HCT116 (cell line): ENCODE measurements at regions not wholly inside any gene's neighbourhood (a gene's known extent, or its start where the extent isn't known, plus 50 kb on each side); places are given as distances from the start of the nearest gene placed in this dataset.

Source experiments
- ATAC-seq: fragments of 200-7000 bp; cut with Tn5 transposase; 2 replicates; pipeline ENCODE4 v1.9.1; 2020; ENCODE audit warnings: mild to moderate bottlenecking, moderate library complexity
- BruUV-seq: library from RNA; stranded (reverse); fragments of 400-500 nt; replicated peaks from 2 replicates; lab custom pipeline; 2021; lab: Mats Ljungman, UMichigan
- CTCF ChIA-PET: fragments of 300-600 bp; sonication (Branson Sonifier 250); formaldehyde crosslinking; loops from one replicate; lab custom pipeline; 2021; ENCODE audit warnings: antibody characterized with exemption; lab: Charles Lee
- POLR2A ChIA-PET: fragments of 300-600, 350-600 bp; sonication (Branson Sonifier 250); formaldehyde crosslinking; loops from one replicate; lab custom pipeline; 2021; ENCODE audit warnings: antibody characterized with exemption; lab: Charles Lee
- RAD21 ChIA-PET, 2 experiments: fragments of 300-600 bp; sonication (Branson Sonifier 250); formaldehyde crosslinking; loops; one replicate each; lab custom pipeline; 2023; ENCODE audit warnings: low total read pairs in 2 of 2; ENCODE audit not compliant: uncharacterized antibody in 2 of 2, unreplicated experiment in 2 of 2, low non-redundant PET in 1 of 2; lab: Charles Lee
- DNase-seq: peaks from one replicate; pipeline ENCODE4 v3.0.0-alpha.2; 2010; ENCODE audit warnings: low read depth, low spot score
- H2AFZ ChIP-seq: fragments of 200-600 bp; shearing (Covaris generic), sonication (generic); 2 replicates; pipeline ENCODE4 v1.6.1; 2017; ENCODE audit warnings: low read depth, mixed run types, mixed read lengths, antibody characterized with exemption, low read length; ENCODE audit not compliant: poor library complexity, severe bottlenecking
- H3K27ac ChIP-seq: 2 replicates; pipeline ENCODE4 v1.5.1; 2012; ENCODE audit warnings: low read depth, low read length
- H3K27me3 ChIP-seq: fragments of 200-600 bp; sonication (generic); 2 replicates; pipeline ENCODE4 v1.6.1; 2016; ENCODE audit warnings: mixed run types, low read length, mixed read lengths; ENCODE audit not compliant: insufficient read depth
- H3K36me3 ChIP-seq, 2 experiments: fragments of 200-500 bp in 1 of 2; fragments of 200-600 bp in 1 of 2; sonication (Bioruptor generic) in 1 of 2; sonication (generic) in 1 of 2; 2 replicates each; pipeline versions ENCODE4 v1.5.1 to v1.6.1; 2014 to 2016; ENCODE audit warnings: low read length in 2 of 2, inconsistent platforms in 1 of 2, mixed read lengths in 1 of 2, mixed run types in 1 of 2; ENCODE audit not compliant: insufficient read depth in 2 of 2, control insufficient read depth in 1 of 2
- H3K4me1 ChIP-seq, 2 experiments: fragments of 200-600 bp in 1 of 2; sonication (generic) in 1 of 2; 2 replicates each; pipeline versions ENCODE4 v1.5.1 to v1.6.1; 2012 to 2017; ENCODE audit warnings: low read length in 2 of 2, inconsistent platforms in 1 of 2, mild to moderate bottlenecking in 1 of 2, mixed read lengths in 1 of 2, mixed run types in 1 of 2, moderate library complexity in 1 of 2; ENCODE audit not compliant: insufficient read depth in 2 of 2, control insufficient read depth in 1 of 2
- H3K4me2 ChIP-seq: fragments of 200-600 bp; sonication (generic); 2 replicates; pipeline ENCODE4 v1.6.1; 2017; ENCODE audit warnings: mixed run types, low read length, mixed read lengths
- H3K4me3 ChIP-seq, 2 experiments: fragments of 200-600 bp in 1 of 2; sonication (generic) in 1 of 2; replicated peaks in 1 of 2; 2 replicates each; pipeline ENCODE4 v1.5.1; 2011 to 2016; ENCODE audit warnings: low read length in 2 of 2, control low read depth in 1 of 2, low read depth in 1 of 2, mild to moderate bottlenecking in 1 of 2, mixed read lengths in 1 of 2, mixed run types in 1 of 2
- H3K79me2 ChIP-seq: fragments of 200-600 bp; sonication (generic); 2 replicates; pipeline ENCODE4 v1.6.1; 2017; ENCODE audit warnings: mild to moderate bottlenecking, mixed run types, low read length, moderate library complexity, mixed read lengths; ENCODE audit not compliant: insufficient read depth
- H3K9ac ChIP-seq: fragments of 200-600 bp; sonication (generic); 2 replicates; pipeline ENCODE4 v1.6.1; 2016; ENCODE audit warnings: low read length, mixed read lengths
- H3K9me2 ChIP-seq: fragments of 200-600 bp; sonication (generic), shearing (Covaris generic); 2 replicates; pipeline ENCODE4 v1.6.1; 2017; ENCODE audit warnings: mixed run types, mild to moderate bottlenecking, moderate library complexity; ENCODE audit not compliant: insufficient read depth
- H3K9me3 ChIP-seq, 2 experiments: fragments of 200-500 bp in 1 of 2; fragments of 200-600 bp in 1 of 2; sonication (Bioruptor generic) in 1 of 2; sonication (generic) in 1 of 2; 2 replicates each; pipeline ENCODE4 v1.6.1; 2014 to 2017; ENCODE audit warnings: low read length in 2 of 2, mixed read lengths in 2 of 2, inconsistent platforms in 1 of 2, low read depth in 1 of 2, mild to moderate bottlenecking in 1 of 2, mixed run types in 1 of 2, moderate library complexity in 1 of 2; ENCODE audit not compliant: control insufficient read depth in 1 of 2, insufficient read depth in 1 of 2
- H4K20me1 ChIP-seq: fragments of 200-600 bp; sonication (generic), shearing (Covaris generic); 2 replicates; pipeline ENCODE4 v1.6.1; 2017; ENCODE audit warnings: mixed run types, mild to moderate bottlenecking, moderate library complexity; ENCODE audit not compliant: insufficient read depth
- ATF3 ChIP-seq: IDR thresholded peaks from 2 replicates; pipeline ENCODE4 v1.6.1; 2012
- CBX3 ChIP-seq: IDR thresholded peaks from 2 replicates; pipeline ENCODE4 v1.6.1; 2012; ENCODE audit warnings: low read depth
- CEBPB ChIP-seq: IDR thresholded peaks from 2 replicates; pipeline ENCODE4 v1.6.1; 2012; ENCODE audit warnings: low read depth
- CTCF ChIP-seq, 3 experiments: fragments of 200-600 bp in 1 of 3; sonication (generic) in 1 of 3; IDR thresholded peaks in 2 of 3; conservative IDR thresholded peaks in 1 of 3; 2 replicates each; pipeline ENCODE4 v1.5.1; 2012 to 2017; ENCODE audit warnings: low read depth in 2 of 3, low read length in 2 of 3, antibody characterized with exemption in 1 of 3, borderline replicate concordance in 1 of 3, control low read depth in 1 of 3, mild to moderate bottlenecking in 1 of 3, mixed read lengths in 1 of 3, mixed run types in 1 of 3, moderate library complexity in 1 of 3; ENCODE audit not compliant: insufficient read depth in 1 of 3
- ELF1 ChIP-seq: IDR thresholded peaks from 2 replicates; pipeline ENCODE4 v1.6.1; 2012; ENCODE audit warnings: low read depth, borderline replicate concordance
- EZH2phosphoT487 ChIP-seq: fragments of 200-600 bp; IDR thresholded peaks from 2 replicates; pipeline ENCODE4 v1.6.1; 2018; ENCODE audit warnings: antibody characterized with exemption, borderline replicate concordance
- FOSL1 ChIP-seq: IDR thresholded peaks from 2 replicates; pipeline ENCODE4 v1.6.1; 2012; ENCODE audit warnings: low read depth
- MAX ChIP-seq: IDR thresholded peaks from 2 replicates; pipeline ENCODE4 v1.6.1; 2012
- POLR2A ChIP-seq: IDR thresholded peaks from 2 replicates; pipeline ENCODE4 v1.7.0; 2011; ENCODE audit warnings: borderline replicate concordance; ENCODE audit not compliant: insufficient read depth, insufficient read length; ENCODE audit errors: extremely low read depth
- RAD21 ChIP-seq: IDR thresholded peaks from 2 replicates; pipeline ENCODE4 v1.6.1; 2012; ENCODE audit warnings: low read depth, mild to moderate bottlenecking
- REST ChIP-seq: IDR thresholded peaks from 2 replicates; pipeline ENCODE4 v1.6.1; 2012; ENCODE audit warnings: low read depth
- SIN3A ChIP-seq: IDR thresholded peaks from 2 replicates; pipeline ENCODE4 v1.6.1; 2012; ENCODE audit warnings: low read depth
- SRF ChIP-seq: IDR thresholded peaks from 2 replicates; pipeline ENCODE4 v1.6.1; 2012; ENCODE audit warnings: low read depth
- TCF7L2 ChIP-seq: IDR thresholded peaks from 2 replicates; pipeline ENCODE4 v1.7.0; 2011; ENCODE audit warnings: borderline replicate concordance, inconsistent platforms; ENCODE audit not compliant: insufficient read depth, insufficient read length; ENCODE audit errors: extremely low read depth
- YY1 ChIP-seq: IDR thresholded peaks from 2 replicates; pipeline ENCODE4 v1.6.1; 2011; ENCODE audit warnings: low read length, low read depth, moderate library complexity, mild to moderate bottlenecking; ENCODE audit not compliant: insufficient replicate concordance; ENCODE audit errors: extremely low read depth
- ZNF274 ChIP-seq: fragments of 200-500 bp; sonication (Bioruptor generic); IDR thresholded peaks from 2 replicates; pipeline ENCODE4 v1.6.1; 2014; ENCODE audit warnings: mild to moderate bottlenecking, low read depth, low read length, inconsistent platforms
- intact Hi-C: fragments of 100-400 bp; cut with micrococcal nuclease; formaldehyde crosslinking; loops from 2 replicates; pipeline ENCODE4 v1.10.0; 2022

GRCh38 chr7:81245353-81245752 lies 326.5 kb upstream of the SEMA3C start:
- no peak overlapping the region for H3K9ac ChIP-seq
- H3K79me2 ChIP-seq: no peaks in the 10 kb centered on the region
- H3K9me2 ChIP-seq: no peaks in the 10 kb centered on the region
- BruUV-seq: no TSS peak
- H4K20me1 ChIP-seq: no peaks in the 10 kb centered on the region
- no peak overlapping the region for H3K4me3 ChIP-seq
- intact Hi-C loops: no loop called here
- RAD21 ChIA-PET: no interaction called here
- H3K9me3 ChIP-seq: no peaks in the 10 kb centered on the region
- CTCF ChIA-PET: interaction anchor here (0.8 kb wide), 1 partner anchor 212 kb away, joined by 3 read pairs; no protein-coding TSS in a partner anchor
- no peak overlapping the region for H3K4me2 ChIP-seq
- TF ChIP-seq ZNF274: no peak
- TF ChIP-seq SRF: no peak
- TF ChIP-seq REST: no peak
- no peak for TF ChIP-seq ELF1
- no peak for TF ChIP-seq YY1
- TF ChIP-seq CEBPB: no peak
- no peak for TF ChIP-seq CTCF (IDR thresholded peaks at IDR 0.05 in 2 of 3, conservative IDR thresholded peaks at IDR 0.05 in 1 of 3; ENCODE audit: borderline replicate concordance in 1 of 3, insufficient read depth in 1 of 3, low read depth in 2 of 3, low read length in 2 of 3)
- TF ChIP-seq FOSL1: no peak
- TF ChIP-seq TCF7L2: no peak
- no peak for TF ChIP-seq CBX3
- TF ChIP-seq RAD21: no peak
- TF ChIP-seq ATF3: no peak
- TF ChIP-seq EZH2phosphoT487: no peak
- TF ChIP-seq SIN3A: no peak
- no peak for TF ChIP-seq MAX
- TF ChIP-seq POLR2A: no peak
- no peak overlapping the region for H3K27ac ChIP-seq
- ATAC-seq (no peak), DNase-seq (no peak)
- POLR2A ChIA-PET: no interaction called here
- H2AFZ ChIP-seq: peak overlapping the region; percentile 58
- no peaks in the 10 kb centered on the region for H3K36me3 ChIP-seq
- no peaks in the 10 kb centered on the region for H3K4me1 ChIP-seq
- H3K27me3 ChIP-seq: no peaks in the 10 kb centered on the region
